ENCODE measurements at regions not wholly inside any gene's neighbourhood (a gene's known extent, or its start where the extent isn't known, plus 50 kb on each side); places are given as distances from the start of the nearest gene placed in this dataset.

- 0% methylated on average over 3 of the region's 3 CpGs for WGBS (ENCODE audit: insufficient coverage, low coverage, missing lambda C conversion rate)
- Histone ChIP-seq H3K79me2 (ENCODE audit: control insufficient read depth, insufficient read depth, low read length) (no peaks in the 10 kb centered on the region), H3K9me3 (replicated peaks; ENCODE audit: control insufficient read depth, insufficient read depth, low read depth, low read length) (no peaks in the 10 kb centered on the region; the same call in 1 of the 2 replicates), H2AFZ (ENCODE audit: low read depth, low read length) (no peak overlapping the region), H3K27ac (ENCODE audit: extremely low read depth, low read depth, low read length) (no peak overlapping the region), H3K4me2 (ENCODE audit: insufficient read depth, low read length) (no peak overlapping the region), H3K36me3 (ENCODE audit: control insufficient read depth, insufficient read depth, low read length) (no peaks in the 10 kb centered on the region), H3K27me3 (ENCODE audit: control insufficient read depth in 2 of 2, insufficient read depth in 2 of 2, low read length in 2 of 2) (peaks cover 10 to 24% of the 10 kb centered on the region in 2 experiments; a peak in 3 of 5 replicates), H3K4me1 (replicated peaks in 1 of 2; ENCODE audit: control insufficient read depth in 2 of 2, insufficient read depth in 2 of 2, low read length in 2 of 2) (no peaks in the 10 kb centered on the region), H3K4me3 (no peak overlapping the region), H3K9me1 (ENCODE audit: control insufficient read depth, insufficient read depth, low read length) (no peaks in the 10 kb centered on the region), H3K9ac (ENCODE audit: insufficient read depth in 1 of 2, low read depth in 2 of 2, low read length in 2 of 2) (no peak overlapping the region), H4K20me1 (replicated peaks; ENCODE audit: control insufficient read depth, insufficient read depth, low read length) (0 out of 2 replicates have a peak, but pooled peaks cover 3% of the 10 kb centered on the region)
- ATAC-seq (no peak), FAIRE-seq (no peak), DNase-seq (ENCODE audit: extremely low read depth in 1 of 4, low spot score in 3 of 4) (no peak)
- POLR2A ChIA-PET, result no interaction called here
- in situ Hi-C loops (cut with MboI), result no loop called here
- intact Hi-C loops (cut with micrococcal nuclease), result no loop called here
- CTCF ChIA-PET (ENCODE audit: low intra/inter-chr PET ratio), result no interaction called here
- BruUV-seq (replicated peaks), result no TSS peak
- TF ChIP-seq MYC (IDR thresholded peaks at IDR 0.05; ENCODE audit: low read depth, low read length) (no peak), MYC (CRISPR knock-in tag; IDR thresholded peaks at IDR 0.05; ENCODE audit: borderline replicate concordance, low read depth) (no peak), GABPB1 (CRISPR knock-in tag; IDR thresholded peaks at IDR 0.05) (no peak), ELF1 (tag; IDR thresholded peaks at IDR 0.05) (no peak), MEF2D (tag; conservative IDR thresholded peaks at IDR 0.05; ENCODE audit: low read depth) (no peak), ZNF609 (CRISPR knock-in tag; IDR thresholded peaks at IDR 0.05; ENCODE audit: borderline replicate concordance) (no peak), ZNF263 (CRISPR knock-in tag; IDR thresholded peaks at IDR 0.05; ENCODE audit: borderline replicate concordance) (no peak)
- TF ChIP-seq, protein P1, sequence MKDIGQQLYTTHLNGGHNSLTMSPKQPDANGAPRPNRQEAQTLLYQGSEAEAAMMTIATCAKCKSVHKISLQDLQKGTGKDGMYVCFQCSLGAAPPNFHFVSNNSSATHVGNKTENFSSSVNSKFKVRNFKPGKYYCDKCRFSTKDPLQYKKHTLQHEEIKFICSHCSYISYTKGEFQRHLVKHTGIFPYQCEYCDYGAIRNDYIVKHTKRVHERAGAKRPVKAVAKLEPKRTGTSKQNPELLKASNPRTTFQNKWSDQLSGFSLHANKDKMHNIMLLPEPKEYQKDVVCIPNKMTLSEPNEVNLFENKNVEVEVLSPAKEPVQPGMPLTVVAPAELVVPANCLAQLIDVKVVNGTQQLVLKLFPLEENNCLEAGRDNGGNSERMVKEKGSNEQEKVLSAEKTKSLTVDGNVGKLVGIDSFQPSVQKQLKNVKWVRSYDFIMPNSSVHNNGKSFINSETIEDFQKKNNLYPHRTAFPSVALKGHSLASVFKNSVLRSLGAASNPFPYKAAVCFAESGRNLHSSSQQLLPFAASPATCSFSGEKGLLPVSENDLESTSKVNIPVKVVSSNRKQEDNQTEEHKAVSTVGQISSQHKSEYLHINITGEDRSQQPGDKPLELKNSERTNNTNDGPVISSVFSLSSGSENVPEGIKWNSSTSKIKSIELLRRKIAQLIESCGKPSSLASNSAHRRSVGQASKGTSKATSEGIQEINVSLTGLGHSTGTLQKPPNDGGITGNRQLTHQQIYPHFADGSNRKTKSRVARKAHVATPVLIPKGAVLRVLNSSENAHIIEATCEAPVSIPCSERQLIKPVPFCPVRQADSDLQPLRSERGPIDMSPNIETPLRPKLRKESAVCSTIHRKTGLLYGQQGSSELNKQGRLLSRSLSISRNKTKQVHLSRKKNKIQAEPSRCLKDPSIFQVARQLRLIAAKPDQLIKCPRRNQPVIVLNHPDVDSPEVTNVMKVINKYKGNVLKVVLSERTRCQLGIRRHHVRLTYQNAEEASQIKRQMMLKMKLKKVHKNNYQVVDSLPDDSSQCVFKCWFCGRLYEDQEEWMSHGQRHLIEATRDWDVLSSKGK (CRISPR knock-in tag; IDR thresholded peaks at IDR 0.05), result no peak
- TF ChIP-seq, protein P2, sequence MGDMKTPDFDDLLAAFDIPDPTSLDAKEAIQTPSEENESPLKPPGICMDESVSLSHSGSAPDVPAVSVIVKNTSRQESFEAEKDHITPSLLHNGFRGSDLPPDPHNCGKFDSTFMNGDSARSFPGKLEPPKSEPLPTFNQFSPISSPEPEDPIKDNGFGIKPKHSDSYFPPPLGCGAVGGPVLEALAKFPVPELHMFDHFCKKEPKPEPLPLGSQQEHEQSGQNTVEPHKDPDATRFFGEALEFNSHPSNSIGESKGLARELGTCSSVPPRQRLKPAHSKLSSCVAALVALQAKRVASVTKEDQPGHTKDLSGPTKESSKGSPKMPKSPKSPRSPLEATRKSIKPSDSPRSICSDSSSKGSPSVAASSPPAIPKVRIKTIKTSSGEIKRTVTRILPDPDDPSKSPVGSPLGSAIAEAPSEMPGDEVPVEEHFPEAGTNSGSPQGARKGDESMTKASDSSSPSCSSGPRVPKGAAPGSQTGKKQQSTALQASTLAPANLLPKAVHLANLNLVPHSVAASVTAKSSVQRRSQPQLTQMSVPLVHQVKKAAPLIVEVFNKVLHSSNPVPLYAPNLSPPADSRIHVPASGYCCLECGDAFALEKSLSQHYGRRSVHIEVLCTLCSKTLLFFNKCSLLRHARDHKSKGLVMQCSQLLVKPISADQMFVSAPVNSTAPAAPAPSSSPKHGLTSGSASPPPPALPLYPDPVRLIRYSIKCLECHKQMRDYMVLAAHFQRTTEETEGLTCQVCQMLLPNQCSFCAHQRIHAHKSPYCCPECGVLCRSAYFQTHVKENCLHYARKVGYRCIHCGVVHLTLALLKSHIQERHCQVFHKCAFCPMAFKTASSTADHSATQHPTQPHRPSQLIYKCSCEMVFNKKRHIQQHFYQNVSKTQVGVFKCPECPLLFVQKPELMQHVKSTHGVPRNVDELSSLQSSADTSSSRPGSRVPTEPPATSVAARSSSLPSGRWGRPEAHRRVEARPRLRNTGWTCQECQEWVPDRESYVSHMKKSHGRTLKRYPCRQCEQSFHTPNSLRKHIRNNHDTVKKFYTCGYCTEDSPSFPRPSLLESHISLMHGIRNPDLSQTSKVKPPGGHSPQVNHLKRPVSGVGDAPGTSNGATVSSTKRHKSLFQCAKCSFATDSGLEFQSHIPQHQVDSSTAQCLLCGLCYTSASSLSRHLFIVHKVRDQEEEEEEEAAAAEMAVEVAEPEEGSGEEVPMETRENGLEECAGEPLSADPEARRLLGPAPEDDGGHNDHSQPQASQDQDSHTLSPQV (IDR thresholded peaks at IDR 0.05), result no peak
These were observed 124.0 kb downstream of the OLFM1 start for GRCh38 chr9:135211524-135211890.

Data from K562 (cell line).